ENCODE measurements at regions not wholly inside any gene's neighbourhood (a gene's known extent, or its start where the extent isn't known, plus 50 kb on each side); places are given as distances from the start of the nearest gene placed in this dataset.

GRCh38 chr7:121800916-121801675 is 71.9 kb upstream of the PTPRZ1 start:
- no peaks in the 10 kb centered on the region for H3K27me3 ChIP-seq (ENCODE audit: insufficient read depth, poor library complexity, severe bottlenecking)
- no peak overlapping the region for H3K27ac ChIP-seq (replicated peaks)
- no peak overlapping the region for H3K4me3 ChIP-seq (replicated peaks; ENCODE audit: insufficient read depth, low read length)
- DNase-seq (ENCODE audit: low read depth in 1 of 2, low spot score in 1 of 2), result no peak
- TF ChIP-seq REST (IDR thresholded peaks at IDR 0.05; ENCODE audit: insufficient replicate concordance, low read depth) (no peak), POLR2AphosphoS5 (IDR thresholded peaks at IDR 0.05; ENCODE audit: low read depth) (no peak), CTCF (IDR thresholded peaks at IDR 0.05; ENCODE audit: insufficient read depth, low read length) (no peak), SPI1 (IDR thresholded peaks at IDR 0.05; ENCODE audit: borderline replicate concordance, low read depth) (no peak), GABPA (IDR thresholded peaks at IDR 0.05; ENCODE audit: low read depth) (no peak)

GRCh38 chr7:121798896-121799295 is 74.1 kb upstream of the PTPRZ1 start:
- H3K27ac ChIP-seq (replicated peaks), result no peak overlapping the region
- no peak overlapping the region for H3K4me3 ChIP-seq (replicated peaks; ENCODE audit: insufficient read depth, low read length)
- no peaks in the 10 kb centered on the region for H3K27me3 ChIP-seq (ENCODE audit: insufficient read depth, poor library complexity, severe bottlenecking)
- DNase-seq (ENCODE audit: low read depth in 1 of 2, low spot score in 1 of 2), result no peak
- TF ChIP-seq CTCF (IDR thresholded peaks at IDR 0.05; ENCODE audit: insufficient read depth, low read length) (no peak), POLR2AphosphoS5 (IDR thresholded peaks at IDR 0.05; ENCODE audit: low read depth) (no peak), GABPA (IDR thresholded peaks at IDR 0.05; ENCODE audit: low read depth) (no peak), REST (IDR thresholded peaks at IDR 0.05; ENCODE audit: insufficient replicate concordance, low read depth) (no peak), SPI1 (IDR thresholded peaks at IDR 0.05; ENCODE audit: borderline replicate concordance, low read depth) (no peak)

GRCh38 chr7:121798453-121798840 is 74.5 kb upstream of the PTPRZ1 start:
- Histone ChIP-seq H3K4me3 (replicated peaks; ENCODE audit: insufficient read depth, low read length) (no peak overlapping the region), H3K27me3 (ENCODE audit: insufficient read depth, poor library complexity, severe bottlenecking) (no peaks in the 10 kb centered on the region), H3K27ac (replicated peaks) (no peak overlapping the region)
- TF ChIP-seq REST (IDR thresholded peaks at IDR 0.05; ENCODE audit: insufficient replicate concordance, low read depth), result no peak
- TF ChIP-seq POLR2AphosphoS5 (IDR thresholded peaks at IDR 0.05; ENCODE audit: low read depth), result no peak
- TF ChIP-seq CTCF (IDR thresholded peaks at IDR 0.05; ENCODE audit: insufficient read depth, low read length), result no peak
- no peak for TF ChIP-seq SPI1 (IDR thresholded peaks at IDR 0.05; ENCODE audit: borderline replicate concordance, low read depth)
- no peak for TF ChIP-seq GABPA (IDR thresholded peaks at IDR 0.05; ENCODE audit: low read depth)
- no peak for DNase-seq (ENCODE audit: low read depth in 1 of 2, low spot score in 1 of 2)
